ENCODE measurements at regions not wholly inside any gene's neighbourhood (a gene's known extent, or its start where the extent isn't known, plus 50 kb on each side); places are given as distances from the start of the nearest gene placed in this dataset.
"Not testable (repeated sequence)": the region's sequence is repeated elsewhere in the genome, so short reads cannot be mapped to it uniquely, and the experiment has no call there.

- no peaks in the 10 kb centered on the region for H4K20me1 ChIP-seq
- H3K4me2 ChIP-seq, result peak overlapping the region in 3 of 11 experiments; percentile 39 to 49 (median 42); a peak in 5 of 22 replicates
- TF ChIP-seq Cebpa-rat (IDR thresholded peaks at IDR 0.05), result no peak
- H3K4me3 ChIP-seq, result no peak overlapping the region
- H3K27me3 ChIP-seq, result no peaks in the 10 kb centered on the region
- no peak overlapping the region for H3K27ac ChIP-seq
- H3K9me3 ChIP-seq (replicated peaks in 1 of 11), result no peaks in the 10 kb centered on the region
- no peaks in the 10 kb centered on the region for H3K36me3 ChIP-seq
- H3K4me1 ChIP-seq, result peaks cover 0 to 22% (median 5%) of the 10 kb centered on the region in 10 experiments; a peak in 10 of 20 replicates
- H3K9ac ChIP-seq, result no peak overlapping the region
Measured at GRCh38 chr6:113683968-113684367, 173.2 kb upstream of the MARCKS start.

GRCh38 chr6:113684382-113684901 is 172.7 kb upstream of the MARCKS start:
- Histone ChIP-seq H3K9me3 (replicated peaks in 1 of 11) (no peaks in the 10 kb centered on the region), H3K4me3 (no peak overlapping the region), H3K36me3 (no peaks in the 10 kb centered on the region), H3K4me2 (peak overlapping the region in 8 of 11 experiments; percentile 12 to 49 (median 35); a peak in 11 of 22 replicates), H3K27ac (peak overlapping the region in 2 of 11 experiments; percentile 4 to 11; a peak in 4 of 22 replicates), H4K20me1 (no peaks in the 10 kb centered on the region), H3K27me3 (no peaks in the 10 kb centered on the region), H3K9ac (no peak overlapping the region), H3K4me1 (peaks cover 0 to 22% (median 5%) of the 10 kb centered on the region in 10 experiments; a peak in 10 of 20 replicates)
- TF ChIP-seq Cebpa-rat (IDR thresholded peaks at IDR 0.05), result no peak

DNA sequence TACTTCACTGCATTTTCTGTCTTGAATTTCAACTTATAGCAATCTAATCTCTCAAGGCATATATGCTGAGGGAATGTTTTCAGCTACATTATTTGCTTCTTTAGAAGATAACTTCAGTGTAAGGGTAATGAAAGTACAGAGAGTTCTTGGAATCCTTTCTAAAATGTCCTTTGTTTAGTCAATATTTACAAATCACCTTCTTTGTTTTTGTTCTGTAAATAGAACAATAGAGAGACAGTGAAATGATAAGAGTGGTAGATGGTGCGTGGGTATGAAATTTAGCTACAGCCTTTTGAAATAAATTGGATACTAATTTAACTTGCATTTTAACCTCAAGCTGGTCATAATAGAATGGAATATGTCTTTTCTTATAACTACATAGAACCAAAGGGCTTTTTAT is 171.1 kb upstream of the MARCKS start:
- H3K4me2 ChIP-seq, result no peak overlapping the region
- no peaks in the 10 kb centered on the region for H3K27me3 ChIP-seq
- no peaks in the 10 kb centered on the region for H3K9me3 ChIP-seq (replicated peaks in 1 of 11)
- no peak overlapping the region for H3K27ac ChIP-seq
- H3K9ac ChIP-seq, result no peak overlapping the region
- H3K36me3 ChIP-seq, result no peaks in the 10 kb centered on the region
- H3K4me1 ChIP-seq, result peaks cover 0 to 37% (median 5%) of the 10 kb centered on the region in 10 experiments; a peak in 10 of 20 replicates
- H4K20me1 ChIP-seq, result no peaks in the 10 kb centered on the region
- TF ChIP-seq Cebpa-rat (IDR thresholded peaks at IDR 0.05), result no peak
- H3K4me3 ChIP-seq, result no peak overlapping the region

DNA sequence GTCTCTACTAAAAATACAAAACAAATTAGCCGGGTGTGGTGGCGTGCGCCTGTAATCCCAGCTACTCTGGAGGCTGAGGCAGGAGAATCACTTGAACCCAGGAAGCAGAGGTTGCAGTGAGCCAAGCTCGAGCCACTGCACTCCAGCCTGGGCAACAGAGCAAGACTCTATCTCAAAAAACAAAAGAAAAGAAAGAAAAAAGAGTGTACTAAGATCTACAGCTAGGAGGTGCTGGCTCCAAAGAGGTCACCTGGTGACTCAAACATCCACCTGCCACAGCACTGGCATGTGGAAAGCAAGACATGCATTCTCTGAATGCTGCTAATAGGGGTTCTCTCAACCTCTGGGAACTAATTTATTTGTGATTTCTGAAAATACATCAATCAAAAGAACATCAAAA is 167.5 kb upstream of the MARCKS start:
- H3K27ac ChIP-seq; H3K9ac ChIP-seq; H4K20me1 ChIP-seq; H3K4me3 ChIP-seq; H3K4me2 ChIP-seq; H3K27me3 ChIP-seq; H3K36me3 ChIP-seq; H3K9me3 ChIP-seq (replicated peaks in 1 of 11): not testable (repeated sequence)
- peaks cover 0 to 29% (median under 1%) of the 10 kb centered on the region in 10 experiments; a peak in 10 of 20 replicates for H3K4me1 ChIP-seq

GRCh38 chr6:113690281-113691259 is 166.6 kb upstream of the MARCKS start:
- Histone ChIP-seq H3K27ac (peak overlapping the region in 2 of 11 experiments; percentile 6 to 14; a peak in 2 of 22 replicates), H3K27me3 (no peaks in the 10 kb centered on the region), H4K20me1 (no peaks in the 10 kb centered on the region), H3K9me3 (replicated peaks in 1 of 11) (no peaks in the 10 kb centered on the region), H3K4me2 (peak overlapping the region in 2 of 11 experiments; percentile 36 to 48; a peak in 3 of 22 replicates), H3K4me3 (no peak overlapping the region), H3K36me3 (no peaks in the 10 kb centered on the region), H3K9ac (no peak overlapping the region), H3K4me1 (peaks cover 0 to 20% (median 0%) of the 10 kb centered on the region in 10 experiments; a peak in 4 of 20 replicates)
- TF ChIP-seq Cebpa-rat (IDR thresholded peaks at IDR 0.05), result no peak

- no peak overlapping the region for H3K27ac ChIP-seq
- H3K4me2 ChIP-seq, result no peak overlapping the region
- H4K20me1 ChIP-seq, result no peaks in the 10 kb centered on the region
Measured at GRCh38 chr6:113691260-113691656, 165.9 kb upstream of the MARCKS start.

GRCh38 chr6:113693851-113694250 is 163.3 kb upstream of the MARCKS start:
- Histone ChIP-seq H3K27me3 (no peaks in the 10 kb centered on the region), H3K4me3 (no peak overlapping the region), H3K9ac (no peak overlapping the region), H3K4me2 (no peak overlapping the region), H4K20me1 (no peaks in the 10 kb centered on the region), H3K9me3 (replicated peaks in 1 of 11) (no peaks in the 10 kb centered on the region), H3K27ac (no peak overlapping the region), H3K36me3 (no peaks in the 10 kb centered on the region), H3K4me1 (peaks cover 0 to 46% (median 0%) of the 10 kb centered on the region in 10 experiments; a peak in 7 of 20 replicates)
- TF ChIP-seq Cebpa-rat (IDR thresholded peaks at IDR 0.05), result no peak

More at GRCh38 chr6:113691260-113691656, 165.9 kb upstream of the MARCKS start:
- Histone ChIP-seq H3K9ac (no peak overlapping the region), H3K36me3 (no peaks in the 10 kb centered on the region), H3K4me1 (peaks cover 0 to 24% (median 0%) of the 10 kb centered on the region in 10 experiments; a peak in 5 of 20 replicates), H3K4me3 (no peak overlapping the region), H3K27me3 (no peaks in the 10 kb centered on the region), H3K9me3 (replicated peaks in 1 of 11) (no peaks in the 10 kb centered on the region)
- no peak for TF ChIP-seq Cebpa-rat (IDR thresholded peaks at IDR 0.05)

DNA sequence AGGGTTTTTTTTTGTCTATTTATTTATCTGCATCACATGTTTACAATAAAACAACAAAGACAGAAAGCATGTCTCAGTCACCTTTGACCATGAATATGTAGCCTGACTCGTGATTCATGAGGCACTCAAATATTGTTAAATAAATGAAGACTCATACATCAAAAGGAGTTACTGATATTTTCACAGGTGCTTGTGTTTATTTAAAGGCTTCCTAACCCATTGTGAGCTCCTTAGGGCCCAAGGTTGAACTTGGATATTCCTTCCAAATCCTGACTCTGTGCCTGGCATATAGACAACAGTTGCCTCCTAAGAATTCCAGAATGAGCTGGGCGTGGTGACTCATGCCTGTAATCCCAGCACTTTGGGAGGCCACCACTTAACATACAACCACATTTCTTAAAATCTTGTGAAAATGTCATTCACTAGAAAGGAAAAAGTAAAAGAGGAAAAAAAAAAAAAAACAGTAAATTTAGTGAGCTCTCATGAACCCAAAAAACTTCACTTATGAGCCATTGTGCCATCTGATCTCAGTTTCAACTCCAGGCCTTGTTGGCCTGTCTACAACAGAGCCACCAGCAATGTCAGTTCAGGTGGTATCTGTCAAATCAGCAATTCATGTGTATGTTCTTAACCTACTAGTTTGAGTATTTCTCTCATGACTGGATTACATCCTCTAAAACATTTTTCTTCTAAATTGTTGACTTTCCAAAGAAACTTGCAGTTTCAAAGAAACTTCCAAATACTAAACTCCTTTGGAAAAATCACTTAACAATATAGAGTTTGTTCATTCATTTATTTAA is 162.7 kb upstream of the MARCKS start:
- no peaks in the 10 kb centered on the region for H3K27me3 ChIP-seq
- H3K4me1 ChIP-seq, result peaks cover 0 to 47% (median 0%) of the 10 kb centered on the region in 10 experiments; a peak in 7 of 20 replicates
- H3K9ac ChIP-seq, result no peak overlapping the region
- no peaks in the 10 kb centered on the region for H3K9me3 ChIP-seq (replicated peaks in 1 of 11)
- no peak for TF ChIP-seq Cebpa-rat (IDR thresholded peaks at IDR 0.05)
- no peak overlapping the region for H3K4me2 ChIP-seq
- H3K27ac ChIP-seq, result no peak overlapping the region
- no peaks in the 10 kb centered on the region for H4K20me1 ChIP-seq
- no peak overlapping the region for H3K4me3 ChIP-seq
- H3K36me3 ChIP-seq, result no peaks in the 10 kb centered on the region

DNA sequence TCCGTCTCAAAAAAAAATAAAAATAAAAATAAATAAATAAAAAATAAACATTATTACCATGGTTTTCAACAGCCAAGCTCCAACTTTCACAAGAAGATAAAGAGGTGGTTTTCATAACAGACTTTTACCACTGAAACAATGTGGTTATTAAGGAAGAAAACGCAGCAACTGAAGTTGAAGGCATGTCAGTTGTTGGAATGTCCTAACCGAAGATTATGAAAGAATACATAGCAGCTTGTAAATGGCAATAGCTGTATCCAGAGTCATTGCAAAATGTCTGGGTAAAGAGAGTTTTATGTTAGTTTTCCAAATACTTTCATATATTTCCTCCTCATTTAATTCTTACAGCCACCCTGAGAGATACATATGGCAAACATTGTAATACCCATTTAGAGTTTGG is 161.6 kb upstream of the MARCKS start:
- H3K4me2 ChIP-seq, result no peak overlapping the region

More for the DNA sequence above, 161.6 kb upstream of the MARCKS start:
- Histone ChIP-seq H4K20me1 (no peaks in the 10 kb centered on the region), H3K27ac (no peak overlapping the region), H3K4me3 (no peak overlapping the region), H3K36me3 (no peaks in the 10 kb centered on the region), H3K9me3 (replicated peaks in 1 of 11) (no peaks in the 10 kb centered on the region), H3K9ac (no peak overlapping the region), H3K27me3 (no peaks in the 10 kb centered on the region), H3K4me1 (peaks cover 0 to 37% (median 0%) of the 10 kb centered on the region in 10 experiments; a peak in 7 of 20 replicates)
- no peak for TF ChIP-seq Cebpa-rat (IDR thresholded peaks at IDR 0.05)

All from BLaER1 treated with 17β-estradiol and CSF1 and Interleukin-3, amounts not matched to agents 10 nM and 100 nM (cell line).